ENCODE measurements at regions not wholly inside any gene's neighbourhood (a gene's known extent, or its start where the extent isn't known, plus 50 kb on each side); places are given as distances from the start of the nearest gene placed in this dataset.

- Histone ChIP-seq H3K79me2 (ENCODE audit: control insufficient read depth, insufficient read depth, low read length) (no peaks in the 10 kb centered on the region), H3K27me3 (ENCODE audit: control insufficient read depth, insufficient read depth, low read length) (no peaks in the 10 kb centered on the region), H3K4me1 (ENCODE audit: control insufficient read depth, extremely low read depth, insufficient read depth, low read length) (no peaks in the 10 kb centered on the region), H3K36me3 (ENCODE audit: control insufficient read depth, insufficient read depth, low read length) (no peaks in the 10 kb centered on the region), H3K27ac (ENCODE audit: insufficient read depth, low read length) (no peak overlapping the region), H3K4me3 (replicated peaks in 1 of 4; ENCODE audit: control extremely low read depth in 1 of 4, insufficient read depth in 1 of 4, low read depth in 3 of 4, low read length in 4 of 4) (no peak overlapping the region), H4K20me1 (ENCODE audit: control insufficient read depth, extremely low read depth, insufficient read depth, low read length) (no peaks in the 10 kb centered on the region), H2AFZ (ENCODE audit: low read length) (no peak overlapping the region), H3K9me3 (ENCODE audit: control insufficient read depth, insufficient read depth, low read depth, low read length) (no peaks in the 10 kb centered on the region), H3K9ac (ENCODE audit: insufficient read depth, low read length) (no peak overlapping the region), H3K4me2 (ENCODE audit: extremely low read depth, insufficient read depth, low read length) (no peak overlapping the region)
- no peak for DNase-seq (ENCODE audit: low read depth in 2 of 2)
- TF ChIP-seq EZH2 (IDR thresholded peaks at IDR 0.05; ENCODE audit: low read length, missing control alignments) = no peak
- TF ChIP-seq CTCF (conservative IDR thresholded peaks at IDR 0.05 in 1 of 2, IDR thresholded peaks at IDR 0.05 in 1 of 2; ENCODE audit: low read depth in 1 of 2, low read length in 2 of 2) = no peak
Observed at GRCh38 chr3:193129607-193130006, 111.4 kb upstream of the PLAAT1 start.

- no peak for TF ChIP-seq CTCF (conservative IDR thresholded peaks at IDR 0.05 in 1 of 2, IDR thresholded peaks at IDR 0.05 in 1 of 2; ENCODE audit: low read depth in 1 of 2, low read length in 2 of 2)
- no peak for TF ChIP-seq EZH2 (IDR thresholded peaks at IDR 0.05; ENCODE audit: low read length, missing control alignments)
- no peaks in the 10 kb centered on the region for H3K4me1 ChIP-seq (ENCODE audit: control insufficient read depth, extremely low read depth, insufficient read depth, low read length)
- no peak for DNase-seq (ENCODE audit: low read depth in 2 of 2)
- no peaks in the 10 kb centered on the region for H4K20me1 ChIP-seq (ENCODE audit: control insufficient read depth, extremely low read depth, insufficient read depth, low read length)
- H3K4me3 ChIP-seq (replicated peaks in 1 of 4; ENCODE audit: control extremely low read depth in 1 of 4, insufficient read depth in 1 of 4, low read depth in 3 of 4, low read length in 4 of 4) = no peak overlapping the region
- no peak overlapping the region for H2AFZ ChIP-seq (ENCODE audit: low read length)
- no peak overlapping the region for H3K4me2 ChIP-seq (ENCODE audit: extremely low read depth, insufficient read depth, low read length)
- no peaks in the 10 kb centered on the region for H3K36me3 ChIP-seq (ENCODE audit: control insufficient read depth, insufficient read depth, low read length)
- no peaks in the 10 kb centered on the region for H3K27me3 ChIP-seq (ENCODE audit: control insufficient read depth, insufficient read depth, low read length)
- H3K79me2 ChIP-seq (ENCODE audit: control insufficient read depth, insufficient read depth, low read length) = no peaks in the 10 kb centered on the region
- no peak overlapping the region for H3K27ac ChIP-seq (ENCODE audit: insufficient read depth, low read length)
- H3K9me3 ChIP-seq (ENCODE audit: control insufficient read depth, insufficient read depth, low read depth, low read length) = no peaks in the 10 kb centered on the region
- no peak overlapping the region for H3K9ac ChIP-seq (ENCODE audit: insufficient read depth, low read length)
Observed at GRCh38 chr3:193130576-193130975, 110.4 kb upstream of the PLAAT1 start.

GRCh38 chr3:193132241-193132640 is 108.8 kb upstream of the PLAAT1 start:
- H2AFZ ChIP-seq (ENCODE audit: low read length) = no peak overlapping the region

More at GRCh38 chr3:193132241-193132640, 108.8 kb upstream of the PLAAT1 start:
- Histone ChIP-seq H3K4me2 (ENCODE audit: extremely low read depth, insufficient read depth, low read length) (no peak overlapping the region), H3K4me3 (replicated peaks in 1 of 4; ENCODE audit: control extremely low read depth in 1 of 4, insufficient read depth in 1 of 4, low read depth in 3 of 4, low read length in 4 of 4) (no peak overlapping the region), H3K36me3 (ENCODE audit: control insufficient read depth, insufficient read depth, low read length) (no peaks in the 10 kb centered on the region), H3K4me1 (ENCODE audit: control insufficient read depth, extremely low read depth, insufficient read depth, low read length) (no peaks in the 10 kb centered on the region), H3K79me2 (ENCODE audit: control insufficient read depth, insufficient read depth, low read length) (no peaks in the 10 kb centered on the region), H3K27ac (ENCODE audit: insufficient read depth, low read length) (no peak overlapping the region), H3K27me3 (ENCODE audit: control insufficient read depth, insufficient read depth, low read length) (no peaks in the 10 kb centered on the region), H3K9ac (ENCODE audit: insufficient read depth, low read length) (no peak overlapping the region), H3K9me3 (ENCODE audit: control insufficient read depth, insufficient read depth, low read depth, low read length) (no peaks in the 10 kb centered on the region), H4K20me1 (ENCODE audit: control insufficient read depth, extremely low read depth, insufficient read depth, low read length) (no peaks in the 10 kb centered on the region)
- no peak for DNase-seq (ENCODE audit: low read depth in 2 of 2)
- no peak for TF ChIP-seq EZH2 (IDR thresholded peaks at IDR 0.05; ENCODE audit: low read length, missing control alignments)
- no peak for TF ChIP-seq CTCF (conservative IDR thresholded peaks at IDR 0.05 in 1 of 2, IDR thresholded peaks at IDR 0.05 in 1 of 2; ENCODE audit: low read depth in 1 of 2, low read length in 2 of 2)

All from fibroblast of lung (primary cell).